SK-N-SH treated with all-trans-retinoic acid at 6 μM for 48 hours (cell line): ENCODE measurements at regions not wholly inside any gene's neighbourhood (a gene's known extent, or its start where the extent isn't known, plus 50 kb on each side); places are given as distances from the start of the nearest gene placed in this dataset.

ENCODE experiments used
- ARNTL ChIP-seq: fragments of 450-650 bp; formaldehyde crosslinking; IDR thresholded peaks from 2 replicates; pipeline ENCODE4 v1.5.0; 2020; ENCODE audit warnings: low read depth, mild to moderate bottlenecking, moderate library complexity, borderline replicate concordance
- ESRRG ChIP-seq: fragments of 250-450 bp; sonication (Bioruptor Pico); IDR thresholded peaks from 2 replicates; pipeline ENCODE4 v1.6.1; 2021; ENCODE audit warnings: mild to moderate bottlenecking
- OSR1 ChIP-seq: fragments of 250-450 bp; sonication (Bioruptor Pico); IDR thresholded peaks from 2 replicates; pipeline ENCODE4 v1.8.0; 2022; ENCODE audit warnings: moderate library complexity, mild to moderate bottlenecking, inconsistent platforms
- PPARA ChIP-seq: fragments of 250-450 bp; sonication (Bioruptor Pico); IDR thresholded peaks from 2 replicates; pipeline ENCODE4 v1.5.0; 2020; ENCODE audit warnings: mild to moderate bottlenecking, borderline replicate concordance
- RARB ChIP-seq: fragments of 250-450 bp; sonication (Bioruptor Pico); IDR thresholded peaks from 2 replicates; pipeline ENCODE4 v1.8.0; 2021; ENCODE audit warnings: mild to moderate bottlenecking, moderate library complexity
- SNAI2 ChIP-seq: fragments of 250-450 bp; sonication (Bioruptor Pico); IDR thresholded peaks from 2 replicates; pipeline ENCODE4 v1.5.0; 2020; ENCODE audit warnings: mild to moderate bottlenecking, moderate library complexity
- ZFP3 ChIP-seq: fragments of 250-450 bp; sonication (Bioruptor Pico); IDR thresholded peaks from 2 replicates; pipeline ENCODE4 v1.5.0; 2020; ENCODE audit warnings: mild to moderate bottlenecking, moderate library complexity
- TF ChIP-seq, protein P1 (sequence below): fragments of 250-450 bp; sonication (Bioruptor Pico); IDR thresholded peaks from 2 replicates; pipeline ENCODE4 v1.8.0; 2021; ENCODE audit warnings: low read depth, mild to moderate bottlenecking, moderate library complexity, borderline replicate concordance
- TF ChIP-seq, protein P2 (sequence below): fragments of 250-450 bp; sonication (Bioruptor Pico); IDR thresholded peaks from 2 replicates; pipeline ENCODE4 v1.5.0; 2020; ENCODE audit warnings: mild to moderate bottlenecking, moderate library complexity

DNA sequence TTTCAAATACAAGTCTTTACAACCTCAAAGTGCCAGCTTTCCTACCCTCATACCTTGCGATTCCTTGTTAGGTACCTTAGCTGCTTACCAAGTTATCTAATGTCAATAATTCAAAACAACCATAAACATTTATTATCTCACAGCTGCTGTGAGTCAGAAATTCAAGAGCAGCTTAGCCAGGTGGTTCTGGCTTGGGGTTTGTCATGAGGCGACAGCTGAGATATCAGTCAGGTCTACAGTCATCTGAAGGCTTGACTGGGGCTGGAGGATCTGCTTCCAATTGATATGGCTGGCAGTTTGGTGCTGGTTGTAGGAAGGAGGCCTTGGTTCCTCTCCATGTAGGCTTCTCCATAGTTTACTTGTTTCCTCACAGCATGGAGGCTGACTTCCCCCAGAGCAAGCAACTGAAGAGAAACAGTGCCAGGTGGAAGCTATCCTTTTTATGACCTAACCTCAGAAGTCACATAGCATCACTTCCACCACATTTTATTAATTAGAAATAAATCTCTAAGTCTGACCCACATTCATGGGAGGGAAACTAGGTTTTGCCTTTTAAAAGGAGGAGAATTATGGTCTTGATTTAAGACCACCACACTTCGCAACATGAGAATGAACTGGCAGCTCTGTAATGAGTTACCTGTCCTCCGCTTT lies 103.3 kb upstream of the FGGY start:
- TF ChIP-seq PPARA (no peak), ARNTL (CRISPR knock-in tag) (no peak), ESRRG (CRISPR knock-in tag) (no peak), OSR1 (CRISPR knock-in tag) (no peak), RARB (no peak), ZFP3 (CRISPR knock-in tag) (no peak), SNAI2 (CRISPR knock-in tag) (no peak)
- TF ChIP-seq, protein P1, sequence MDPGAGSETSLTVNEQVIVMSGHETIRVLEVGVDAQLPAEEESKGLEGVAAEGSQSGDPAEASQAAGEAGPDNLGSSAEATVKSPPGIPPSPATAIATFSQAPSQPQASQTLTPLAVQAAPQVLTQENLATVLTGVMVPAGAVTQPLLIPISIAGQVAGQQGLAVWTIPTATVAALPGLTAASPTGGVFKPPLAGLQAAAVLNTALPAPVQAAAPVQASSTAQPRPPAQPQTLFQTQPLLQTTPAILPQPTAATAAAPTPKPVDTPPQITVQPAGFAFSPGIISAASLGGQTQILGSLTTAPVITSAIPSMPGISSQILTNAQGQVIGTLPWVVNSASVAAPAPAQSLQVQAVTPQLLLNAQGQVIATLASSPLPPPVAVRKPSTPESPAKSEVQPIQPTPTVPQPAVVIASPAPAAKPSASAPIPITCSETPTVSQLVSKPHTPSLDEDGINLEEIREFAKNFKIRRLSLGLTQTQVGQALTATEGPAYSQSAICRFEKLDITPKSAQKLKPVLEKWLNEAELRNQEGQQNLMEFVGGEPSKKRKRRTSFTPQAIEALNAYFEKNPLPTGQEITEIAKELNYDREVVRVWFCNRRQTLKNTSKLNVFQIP (CRISPR knock-in tag): no peak
- TF ChIP-seq, protein P2, sequence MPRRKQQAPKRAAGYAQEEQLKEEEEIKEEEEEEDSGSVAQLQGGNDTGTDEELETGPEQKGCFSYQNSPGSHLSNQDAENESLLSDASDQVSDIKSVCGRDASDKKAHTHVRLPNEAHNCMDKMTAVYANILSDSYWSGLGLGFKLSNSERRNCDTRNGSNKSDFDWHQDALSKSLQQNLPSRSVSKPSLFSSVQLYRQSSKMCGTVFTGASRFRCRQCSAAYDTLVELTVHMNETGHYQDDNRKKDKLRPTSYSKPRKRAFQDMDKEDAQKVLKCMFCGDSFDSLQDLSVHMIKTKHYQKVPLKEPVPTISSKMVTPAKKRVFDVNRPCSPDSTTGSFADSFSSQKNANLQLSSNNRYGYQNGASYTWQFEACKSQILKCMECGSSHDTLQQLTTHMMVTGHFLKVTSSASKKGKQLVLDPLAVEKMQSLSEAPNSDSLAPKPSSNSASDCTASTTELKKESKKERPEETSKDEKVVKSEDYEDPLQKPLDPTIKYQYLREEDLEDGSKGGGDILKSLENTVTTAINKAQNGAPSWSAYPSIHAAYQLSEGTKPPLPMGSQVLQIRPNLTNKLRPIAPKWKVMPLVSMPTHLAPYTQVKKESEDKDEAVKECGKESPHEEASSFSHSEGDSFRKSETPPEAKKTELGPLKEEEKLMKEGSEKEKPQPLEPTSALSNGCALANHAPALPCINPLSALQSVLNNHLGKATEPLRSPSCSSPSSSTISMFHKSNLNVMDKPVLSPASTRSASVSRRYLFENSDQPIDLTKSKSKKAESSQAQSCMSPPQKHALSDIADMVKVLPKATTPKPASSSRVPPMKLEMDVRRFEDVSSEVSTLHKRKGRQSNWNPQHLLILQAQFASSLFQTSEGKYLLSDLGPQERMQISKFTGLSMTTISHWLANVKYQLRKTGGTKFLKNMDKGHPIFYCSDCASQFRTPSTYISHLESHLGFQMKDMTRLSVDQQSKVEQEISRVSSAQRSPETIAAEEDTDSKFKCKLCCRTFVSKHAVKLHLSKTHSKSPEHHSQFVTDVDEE: no peak
